ENCODE measurements at regions not wholly inside any gene's neighbourhood (a gene's known extent, or its start where the extent isn't known, plus 50 kb on each side); places are given as distances from the start of the nearest gene placed in this dataset.
"Not testable (repeated sequence)": the region's sequence is repeated elsewhere in the genome, so short reads cannot be mapped to it uniquely, and the experiment has no call there.

DNA sequence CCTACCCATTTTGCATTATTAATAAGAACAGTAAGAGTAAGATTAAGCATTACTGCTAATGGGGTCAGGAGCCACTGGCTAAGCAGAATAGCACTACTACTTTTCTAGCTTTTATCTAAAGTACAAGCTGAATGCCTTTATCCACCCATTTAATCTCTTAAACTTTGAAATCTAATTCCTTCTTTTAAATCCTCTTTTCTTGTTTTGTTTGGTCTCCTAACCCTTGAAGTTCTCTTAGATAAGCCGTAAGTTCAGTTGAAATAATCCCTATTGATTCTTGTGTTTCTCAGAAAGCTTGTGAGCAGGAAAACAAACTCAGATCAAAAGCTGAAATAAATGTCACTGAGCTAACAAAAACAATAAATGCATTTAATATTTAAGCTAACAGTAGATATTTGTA lies 380.2 kb downstream of the TBC1D32 start:
- TF ChIP-seq POLR2AphosphoS5 (IDR thresholded peaks at IDR 0.05; ENCODE audit: low read depth, low read length) (no peak), POLR2A (IDR thresholded peaks at IDR 0.05; ENCODE audit: low read depth, low read length) (no peak), TAF1 (IDR thresholded peaks at IDR 0.05; ENCODE audit: borderline replicate concordance, low read depth, low read length) (no peak)
- FAIRE-seq (no peak), DNase-seq (ENCODE audit: insufficient read length) (no peak)

- TF ChIP-seq TAF1 (IDR thresholded peaks at IDR 0.05; ENCODE audit: borderline replicate concordance, low read depth, low read length) (no peak), POLR2A (IDR thresholded peaks at IDR 0.05; ENCODE audit: low read depth, low read length) (no peak), POLR2AphosphoS5 (IDR thresholded peaks at IDR 0.05; ENCODE audit: low read depth, low read length) (no peak)
- FAIRE-seq = peak; percentile 14
- DNase-seq (ENCODE audit: insufficient read length) = no peak
Measured at GRCh38 chr6:120951258-120951657, 383.0 kb downstream of the TBC1D32 start.

DNA sequence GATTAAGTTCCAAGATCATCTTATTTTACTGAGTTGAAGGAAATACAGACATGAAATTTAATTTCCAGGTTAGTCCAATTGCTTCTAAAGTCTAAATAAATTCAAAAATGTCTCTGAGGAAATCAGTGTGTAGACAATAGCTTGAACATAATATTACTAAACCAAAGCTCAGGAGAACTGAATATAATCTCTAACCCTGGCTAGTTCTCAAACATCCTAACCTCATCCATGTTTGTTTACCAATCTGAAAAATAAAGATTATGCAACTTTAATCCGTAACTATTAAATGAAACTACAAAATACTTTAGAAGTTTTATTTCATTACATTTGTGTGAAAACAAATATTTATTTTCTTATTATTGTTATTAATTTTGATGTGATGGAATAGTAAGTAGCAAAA lies 387.2 kb downstream of the TBC1D32 start:
- TF ChIP-seq POLR2AphosphoS5 (IDR thresholded peaks at IDR 0.05; ENCODE audit: low read depth, low read length) = no peak
- no peak for TF ChIP-seq TAF1 (IDR thresholded peaks at IDR 0.05; ENCODE audit: borderline replicate concordance, low read depth, low read length)
- TF ChIP-seq POLR2A (IDR thresholded peaks at IDR 0.05; ENCODE audit: low read depth, low read length) = no peak
- DNase-seq (ENCODE audit: insufficient read length) = no peak
- no peak for FAIRE-seq

- DNase-seq (ENCODE audit: insufficient read length) = no peak
- FAIRE-seq = no peak
- TF ChIP-seq POLR2A (IDR thresholded peaks at IDR 0.05; ENCODE audit: low read depth, low read length) = no peak
- TF ChIP-seq TAF1 (IDR thresholded peaks at IDR 0.05; ENCODE audit: borderline replicate concordance, low read depth, low read length) = no peak
- TF ChIP-seq POLR2AphosphoS5 (IDR thresholded peaks at IDR 0.05; ENCODE audit: low read depth, low read length) = no peak
Measured at GRCh38 chr6:120945905-120946594, 388.2 kb downstream of the TBC1D32 start.

- peak; percentile 1 for DNase-seq (ENCODE audit: insufficient read length)
Measured at GRCh38 chr6:120938876-120939472, 395.3 kb downstream of the TBC1D32 start.

GRCh38 chr6:120938164-120938875 lies 396.0 kb downstream of the TBC1D32 start:
- no peak for FAIRE-seq
- DNase-seq (ENCODE audit: insufficient read length) = no peak
- no peak for TF ChIP-seq TAF1 (IDR thresholded peaks at IDR 0.05; ENCODE audit: borderline replicate concordance, low read depth, low read length)
- no peak for TF ChIP-seq POLR2A (IDR thresholded peaks at IDR 0.05; ENCODE audit: low read depth, low read length)
- TF ChIP-seq POLR2AphosphoS5 (IDR thresholded peaks at IDR 0.05; ENCODE audit: low read depth, low read length) = no peak

More at GRCh38 chr6:120938876-120939472, 395.3 kb downstream of the TBC1D32 start:
- peak; percentile 80 for FAIRE-seq
- TF ChIP-seq TAF1 (IDR thresholded peaks at IDR 0.05; ENCODE audit: borderline replicate concordance, low read depth, low read length) (no peak), POLR2A (IDR thresholded peaks at IDR 0.05; ENCODE audit: low read depth, low read length) (no peak), POLR2AphosphoS5 (IDR thresholded peaks at IDR 0.05; ENCODE audit: low read depth, low read length) (no peak)

GRCh38 chr6:120935908-120936307 lies 398.4 kb downstream of the TBC1D32 start:
- no peak for TF ChIP-seq TAF1 (IDR thresholded peaks at IDR 0.05; ENCODE audit: borderline replicate concordance, low read depth, low read length)
- TF ChIP-seq POLR2AphosphoS5 (IDR thresholded peaks at IDR 0.05; ENCODE audit: low read depth, low read length) = no peak
- no peak for TF ChIP-seq POLR2A (IDR thresholded peaks at IDR 0.05; ENCODE audit: low read depth, low read length)
- FAIRE-seq = no peak

DNA sequence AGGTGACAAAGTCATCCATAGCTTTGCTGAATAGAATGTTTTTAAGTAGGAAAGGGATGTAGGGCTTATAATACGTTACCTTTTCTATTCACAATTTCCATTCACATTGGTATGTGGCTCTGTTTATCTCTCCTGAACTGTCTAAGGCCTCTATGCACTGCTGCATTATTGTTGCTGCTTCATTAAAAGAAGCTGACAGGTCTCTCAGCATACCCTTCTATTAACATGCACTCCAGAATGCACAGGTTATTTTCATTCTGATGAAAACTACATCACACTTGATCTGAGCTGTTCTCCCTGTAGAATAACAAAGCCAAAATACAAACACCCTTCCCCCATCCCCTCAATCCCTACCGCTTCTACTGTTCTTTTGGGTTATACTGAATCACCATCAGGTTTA lies 399.3 kb downstream of the TBC1D32 start:
- TF ChIP-seq TAF1 (IDR thresholded peaks at IDR 0.05; ENCODE audit: borderline replicate concordance, low read depth, low read length) (no peak), POLR2A (IDR thresholded peaks at IDR 0.05; ENCODE audit: low read depth, low read length) (no peak)
- no peak for DNase-seq (ENCODE audit: insufficient read length)
- FAIRE-seq = no peak

More at GRCh38 chr6:120935908-120936307, 398.4 kb downstream of the TBC1D32 start:
- no peak for DNase-seq (ENCODE audit: insufficient read length)

- FAIRE-seq; DNase-seq (ENCODE audit: insufficient read length): not testable (repeated sequence)
Measured at GRCh38 chr6:120931520-120932180, 402.6 kb downstream of the TBC1D32 start.

GRCh38 chr6:120930500-120930899 lies 403.8 kb downstream of the TBC1D32 start:
- FAIRE-seq; DNase-seq (ENCODE audit: insufficient read length): not testable (repeated sequence)

GRCh38 chr6:120924214-120924613 lies 410.1 kb downstream of the TBC1D32 start:
- FAIRE-seq = no peak
- TF ChIP-seq POLR2AphosphoS5 (IDR thresholded peaks at IDR 0.05; ENCODE audit: low read depth, low read length) (no peak), TAF1 (IDR thresholded peaks at IDR 0.05; ENCODE audit: borderline replicate concordance, low read depth, low read length) (no peak), POLR2A (IDR thresholded peaks at IDR 0.05; ENCODE audit: low read depth, low read length) (no peak)

DNA sequence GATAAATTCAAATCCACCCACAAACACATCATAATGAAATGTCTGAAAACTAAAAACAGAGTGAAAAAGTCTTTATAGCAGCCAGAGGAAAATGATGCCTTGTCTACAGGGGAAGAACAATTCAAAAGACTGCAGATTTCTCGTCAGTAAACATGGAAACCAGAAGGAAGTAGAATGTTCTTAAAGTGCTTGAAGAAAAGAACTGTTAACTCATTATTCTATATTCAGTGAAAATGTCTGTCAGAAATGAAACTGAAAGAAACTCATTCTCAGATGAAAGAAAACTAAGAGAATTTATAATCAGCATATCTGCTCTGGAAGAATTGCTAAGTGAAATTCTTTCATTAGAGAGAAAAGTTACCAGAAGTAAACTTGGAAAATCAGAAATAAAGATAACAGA lies 416.1 kb downstream of the TBC1D32 start:
- FAIRE-seq (no peak), DNase-seq (ENCODE audit: insufficient read length) (no peak)
- no peak for TF ChIP-seq TAF1 (IDR thresholded peaks at IDR 0.05; ENCODE audit: borderline replicate concordance, low read depth, low read length)
- TF ChIP-seq POLR2A (IDR thresholded peaks at IDR 0.05; ENCODE audit: low read depth, low read length) = no peak
- TF ChIP-seq POLR2AphosphoS5 (IDR thresholded peaks at IDR 0.05; ENCODE audit: low read depth, low read length) = no peak

More at GRCh38 chr6:120924214-120924613, 410.1 kb downstream of the TBC1D32 start:
- DNase-seq (ENCODE audit: insufficient read length) = no peak
